HG03025 (cell line): ENCODE measurements at regions not wholly inside any gene's neighbourhood (a gene's known extent, or its start where the extent isn't known, plus 50 kb on each side); places are given as distances from the start of the nearest gene placed in this dataset.
A peak's percentile ranks its signal among the peaks of the same experiment; 100 is the strongest.

ENCODE experiments used
- ATAC-seq: cut with Tn5 transposase; IDR thresholded peaks from one replicate; pipeline ENCODE4 v1.9.1; 2021; ENCODE audit warnings: mild to moderate bottlenecking, moderate library complexity; ENCODE audit not compliant: unreplicated experiment, low FRiP score

GRCh38 chr1:224504297-224505041, 69.9 kb upstream of the WDR26 start:
- no peak for ATAC-seq

GRCh38 chr1:224505454-224506093, 71.0 kb upstream of the WDR26 start:
- ATAC-seq, result no peak

DNA sequence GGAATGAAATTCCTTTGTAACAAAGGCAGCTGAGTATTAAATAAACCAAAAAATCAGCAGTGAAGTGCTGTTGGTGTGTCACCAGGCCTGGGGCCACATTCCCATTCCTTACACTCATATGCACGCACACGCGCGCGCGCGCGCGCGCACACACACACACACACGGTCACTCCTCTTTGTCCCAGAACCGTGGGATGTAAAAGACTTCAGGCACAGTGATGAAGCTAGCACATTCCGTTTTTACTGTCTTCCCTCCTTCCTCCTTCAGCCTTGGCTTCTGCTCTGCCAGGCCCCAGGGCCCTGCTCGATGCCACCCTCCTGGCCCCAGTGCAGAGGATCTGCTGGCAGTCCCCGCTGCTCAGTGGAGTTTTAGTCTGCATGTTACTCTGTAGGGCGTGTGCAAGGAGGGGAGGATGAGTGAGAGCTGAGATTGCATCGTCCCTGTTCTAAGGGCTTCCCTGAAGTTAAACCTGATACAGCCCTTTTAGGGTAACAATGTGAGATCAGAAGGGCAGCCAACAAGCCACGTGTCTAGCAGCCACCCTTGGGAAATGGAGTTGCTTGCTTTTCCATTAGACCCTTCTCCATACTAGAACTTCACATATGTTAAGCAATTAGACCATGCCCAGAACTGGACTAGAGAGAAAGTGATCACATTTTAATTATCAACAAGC, 71.7 kb upstream of the WDR26 start:
- ATAC-seq, result no peak

- ATAC-seq, result no peak
Observed at GRCh38 chr1:224507771-224508523, 73.3 kb upstream of the WDR26 start.

GRCh38 chr1:224509907-224510306, 75.3 kb upstream of the WDR26 start:
- no peak for ATAC-seq

DNA sequence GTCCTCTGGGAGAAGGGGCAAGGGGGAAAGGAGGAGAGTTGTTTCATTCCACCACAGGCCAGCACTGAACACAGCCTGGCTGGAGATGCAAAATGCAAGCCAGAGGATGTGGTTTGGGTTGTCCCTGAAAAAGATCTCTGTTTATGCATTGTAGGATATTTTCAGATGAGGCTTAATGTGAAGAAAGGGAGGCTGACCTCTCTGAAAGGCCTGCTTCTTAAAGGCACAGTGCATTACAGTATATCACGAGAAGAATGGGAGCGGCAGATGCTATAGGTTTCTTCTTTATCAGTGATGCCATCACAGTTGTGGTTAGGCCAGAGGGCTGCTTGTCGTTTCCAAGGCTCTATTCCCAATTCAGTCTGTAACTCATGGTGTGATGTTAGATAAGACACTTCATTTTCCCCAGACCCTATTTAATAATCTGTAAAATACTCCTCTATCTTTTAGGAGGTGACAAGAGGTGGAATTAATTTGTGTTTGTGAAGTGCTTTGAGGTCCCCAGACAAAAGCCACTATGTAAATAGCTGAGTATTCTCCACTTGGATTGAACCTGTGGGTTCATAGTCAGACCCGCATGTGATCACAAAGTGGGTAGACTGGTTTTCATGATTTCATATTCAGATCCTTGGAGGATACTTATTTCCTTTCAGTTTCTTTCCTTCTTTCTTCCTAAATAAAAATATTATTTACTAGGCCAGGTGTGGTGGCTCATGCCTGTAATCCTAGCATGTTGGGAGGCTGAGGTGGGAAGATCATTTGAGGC, 76.5 kb upstream of the WDR26 start:
- no peak for ATAC-seq

GRCh38 chr1:224512600-224513151, 78.1 kb upstream of the WDR26 start:
- no peak for ATAC-seq

- ATAC-seq, result no peak
Observed at GRCh38 chr1:224513383-224513782, 78.8 kb upstream of the WDR26 start.

GRCh38 chr1:224513787-224514209, 79.2 kb upstream of the WDR26 start:
- peak; percentile 93 for ATAC-seq

- ATAC-seq, result no peak
Observed at GRCh38 chr1:224517171-224517570, 82.6 kb upstream of the WDR26 start.

DNA sequence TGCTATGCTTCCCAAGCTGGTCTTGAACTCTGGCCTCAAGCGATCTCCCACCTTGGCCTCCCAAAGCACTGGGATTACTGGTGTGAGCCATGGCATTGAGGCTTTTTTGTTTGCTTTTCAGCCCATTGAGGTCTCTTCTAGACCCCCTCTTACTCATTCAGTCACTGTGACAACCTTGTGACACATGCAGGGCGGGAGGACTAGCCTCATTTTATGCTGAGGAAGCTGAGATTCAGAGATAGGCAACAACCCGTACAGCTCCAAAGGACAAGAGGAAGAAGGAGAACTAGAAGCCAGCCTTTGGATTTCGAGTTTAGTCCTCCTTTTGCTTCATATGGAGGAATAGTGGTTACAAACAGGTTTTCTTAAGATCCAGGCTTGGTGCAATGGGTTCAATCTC, 83.9 kb upstream of the WDR26 start:
- ATAC-seq, result no peak

DNA sequence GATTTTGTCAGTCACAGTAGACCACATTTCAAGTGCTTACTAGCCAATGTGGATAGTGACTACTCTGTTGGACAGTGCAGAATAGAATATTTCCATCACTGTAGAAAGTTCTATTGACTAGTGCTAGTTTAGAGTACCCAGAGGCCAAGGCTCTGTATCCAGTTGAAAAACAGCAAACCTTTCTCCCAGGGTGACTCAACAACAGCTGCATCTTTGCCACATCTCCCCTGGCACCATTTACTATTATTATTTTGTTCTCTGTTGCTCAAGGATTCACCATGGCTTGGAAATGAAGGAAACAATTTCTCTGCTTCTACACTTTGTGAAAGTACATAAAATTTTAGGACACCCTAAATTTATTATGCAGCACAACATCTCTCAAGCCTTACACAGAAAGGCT, 85.3 kb upstream of the WDR26 start:
- ATAC-seq, result no peak

- no peak for ATAC-seq
Observed at GRCh38 chr1:224520808-224521207, 86.2 kb upstream of the WDR26 start.

GRCh38 chr1:224521904-224522734, 87.5 kb upstream of the WDR26 start:
- ATAC-seq, result no peak

DNA sequence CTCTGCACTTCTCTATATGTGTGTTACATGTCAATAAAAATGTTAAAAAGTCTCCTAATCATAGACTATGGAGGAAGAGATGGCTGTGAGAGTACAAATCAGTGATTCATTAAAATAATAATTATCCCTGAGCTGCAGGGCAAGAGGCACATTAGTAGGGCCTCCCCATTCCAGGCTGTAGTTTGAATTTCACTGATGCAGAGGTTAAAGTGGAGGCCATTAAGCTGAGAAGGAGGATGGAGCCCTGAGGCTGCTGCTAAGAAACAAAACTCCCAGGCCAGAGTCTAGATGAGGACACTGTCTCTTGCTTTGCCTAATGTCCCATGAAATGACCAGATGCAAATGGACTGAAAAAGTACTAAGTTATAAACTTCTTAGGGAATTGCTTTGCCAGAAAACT, 89.1 kb upstream of the WDR26 start:
- no peak for ATAC-seq

- no peak for ATAC-seq
Observed at GRCh38 chr1:224524679-224525078, 90.1 kb upstream of the WDR26 start.

GRCh38 chr1:224525411-224526040, 90.6 kb upstream of the CNIH3 start:
- no peak for ATAC-seq

- ATAC-seq, result no peak
Observed at GRCh38 chr1:224526771-224527170, 89.3 kb upstream of the CNIH3 start.

GRCh38 chr1:224528900-224529299, 87.2 kb upstream of the CNIH3 start:
- no peak for ATAC-seq
